MCF 10A (cell line): ENCODE measurements at regions not wholly inside any gene's neighbourhood (a gene's known extent, or its start where the extent isn't known, plus 50 kb on each side); places are given as distances from the start of the nearest gene placed in this dataset.
A peak's percentile ranks its signal among the peaks of the same experiment; 100 is the strongest.
"Not testable (repeated sequence)": the region's sequence is repeated elsewhere in the genome, so short reads cannot be mapped to it uniquely, and the experiment has no call there.

Experiments used
- BruUV-seq: library from RNA; stranded (reverse); fragments of 400-500 nt; replicated peaks from 2 replicates; lab custom pipeline; 2021; lab: Mats Ljungman, UMichigan
- CTCF ChIA-PET: fragments of 300-600 bp; sonication (Branson Sonifier 250); formaldehyde crosslinking; extraction: SDS; loops from one replicate; lab custom pipeline; 2021; ENCODE audit warnings: antibody characterized with exemption, inconsistent platforms; lab: Yijun Ruan, JAX
- POLR2A ChIA-PET: fragments of 300-600, 350-650 bp; sonication (Branson Sonifier 250); formaldehyde crosslinking; extraction: SDS; loops from one replicate; lab custom pipeline; 2020; ENCODE audit warnings: antibody characterized with exemption, inconsistent platforms; lab: Yijun Ruan, JAX
- DNase-seq: peaks from one replicate; pipeline ENCODE4 v3.0.0-alpha.2; 2018; ENCODE audit not compliant: unreplicated experiment
- H3K27ac Mint-ChIP-seq: one replicate; pipeline ENCODE4 v1.8.0; 2022; ENCODE audit warnings: mild to moderate bottlenecking, low read depth, mixed read lengths; ENCODE audit not compliant: unreplicated experiment
- H3K27me3 Mint-ChIP-seq: one replicate; pipeline ENCODE4 v1.8.0; 2022; ENCODE audit warnings: mixed read lengths; ENCODE audit not compliant: insufficient read depth, unreplicated experiment
- H3K36me3 Mint-ChIP-seq: one replicate; pipeline ENCODE4 v1.8.0; 2022; ENCODE audit warnings: mild to moderate bottlenecking, moderate library complexity, mixed read lengths; ENCODE audit not compliant: insufficient read depth, unreplicated experiment
- H3K4me1 Mint-ChIP-seq: one replicate; pipeline ENCODE4 v1.8.0; 2022; ENCODE audit warnings: mixed read lengths; ENCODE audit not compliant: insufficient read depth, unreplicated experiment
- H3K4me3 Mint-ChIP-seq: one replicate; pipeline ENCODE4 v1.8.0; 2022; ENCODE audit warnings: mild to moderate bottlenecking, moderate library complexity, mixed read lengths; ENCODE audit not compliant: unreplicated experiment
- H3K9me3 Mint-ChIP-seq: one replicate; pipeline ENCODE4 v1.8.0; 2022; ENCODE audit warnings: mixed read lengths; ENCODE audit not compliant: unreplicated experiment
- CTCF ChIP-seq: fragments of 200-600 bp; IDR thresholded peaks from one replicate; pipeline ENCODE4 v1.8.0; 2022; ENCODE audit warnings: antibody characterized with exemption, mild to moderate bottlenecking; ENCODE audit not compliant: unreplicated experiment
- intact Hi-C: fragments of 100-400 bp; cut with micrococcal nuclease; formaldehyde crosslinking; loops from 2 replicates; pipeline ENCODE4 v1.14.1; 2022

DNA sequence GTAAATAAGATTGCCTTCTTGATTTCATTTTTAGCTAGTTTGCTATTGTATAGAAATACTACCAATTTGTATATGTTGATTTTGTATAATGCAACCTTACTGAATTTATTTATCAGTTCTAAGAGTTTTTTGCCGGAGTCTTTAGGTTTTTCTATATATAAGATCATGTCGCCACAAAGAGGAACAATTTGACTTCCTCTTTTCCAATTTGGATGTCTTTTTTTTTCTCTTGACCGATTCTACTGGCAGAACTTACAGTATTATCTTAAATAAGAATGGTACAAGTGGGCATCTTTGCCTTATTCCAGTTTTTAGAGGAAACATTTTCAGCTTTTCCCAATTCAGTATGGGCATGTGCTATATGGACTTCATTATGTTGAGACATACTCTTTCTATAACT lies 624.7 kb upstream of the ACO1 start:
- Mint-ChIP-seq H3K9me3 (no peaks in the 10 kb centered on the region), H3K4me3 (no peak overlapping the region), H3K4me1 (no peaks in the 10 kb centered on the region), H3K27ac (no peak overlapping the region), H3K27me3 (no peaks in the 10 kb centered on the region), H3K36me3 (no peaks in the 10 kb centered on the region)
- ChIA-PET CTCF (no interaction called here), POLR2A (no interaction called here)
- intact Hi-C loops: no loop called here
- DNase-seq: no peak
- BruUV-seq: no TSS peak
- TF ChIP-seq CTCF: no peak

- CTCF ChIA-PET, POLR2A ChIA-PET, DNase-seq, H3K4me3 Mint-ChIP-seq, H3K27me3 Mint-ChIP-seq, H3K36me3 Mint-ChIP-seq, BruUV-seq, H3K27ac Mint-ChIP-seq: not testable (repeated sequence)
- Mint-ChIP-seq H3K4me1 (peaks cover 28% of the 10 kb centered on the region), H3K9me3 (peaks cover 20% of the 10 kb centered on the region)
- intact Hi-C loops: loop anchor here (10.0 kb wide), 1 partner anchor 349 kb away; no protein-coding TSS in a partner anchor
Measured at GRCh38 chr9:31774021-31774420, 610.4 kb upstream of the ACO1 start.

DNA sequence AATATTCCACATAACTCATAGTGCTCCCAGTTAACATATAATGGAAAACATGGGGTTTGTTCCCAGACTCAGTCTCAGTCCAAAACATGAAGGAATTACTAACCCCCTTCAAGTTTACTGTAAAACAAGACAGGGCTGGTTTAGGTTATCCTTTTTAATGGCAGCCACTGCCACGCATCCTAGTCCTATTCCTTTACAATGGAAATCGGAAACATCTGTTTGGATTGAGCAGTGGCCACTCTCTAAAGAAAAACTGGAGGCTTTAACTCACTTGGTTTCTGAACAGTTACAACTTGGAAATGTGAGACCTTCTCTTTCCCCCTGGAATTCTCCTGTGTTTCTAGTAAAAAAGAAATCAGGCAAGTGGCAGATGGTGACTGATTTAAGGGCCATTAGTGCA lies 609.9 kb upstream of the ACO1 start:
- BruUV-seq: no TSS peak
- intact Hi-C loops: loop anchor here (10.0 kb wide), 1 partner anchor 350 kb away; no protein-coding TSS in a partner anchor
- Mint-ChIP-seq H3K9me3 (peaks cover 20% of the 10 kb centered on the region), H3K36me3 (no peaks in the 10 kb centered on the region), H3K4me3 (no peak overlapping the region), H3K27ac (no peak overlapping the region), H3K4me1 (peaks cover 28% of the 10 kb centered on the region), H3K27me3 (no peaks in the 10 kb centered on the region)
- no peak for DNase-seq
- POLR2A ChIA-PET: interaction anchor here (0.6 kb wide), 1 partner anchor 17 kb away, joined by 3 read pairs; no protein-coding TSS in a partner anchor
- CTCF ChIA-PET: interaction anchor here (0.7 kb wide), 1 partner anchor 356 kb away, joined by 3 read pairs; no protein-coding TSS in a partner anchor
- TF ChIP-seq CTCF: no peak

DNA sequence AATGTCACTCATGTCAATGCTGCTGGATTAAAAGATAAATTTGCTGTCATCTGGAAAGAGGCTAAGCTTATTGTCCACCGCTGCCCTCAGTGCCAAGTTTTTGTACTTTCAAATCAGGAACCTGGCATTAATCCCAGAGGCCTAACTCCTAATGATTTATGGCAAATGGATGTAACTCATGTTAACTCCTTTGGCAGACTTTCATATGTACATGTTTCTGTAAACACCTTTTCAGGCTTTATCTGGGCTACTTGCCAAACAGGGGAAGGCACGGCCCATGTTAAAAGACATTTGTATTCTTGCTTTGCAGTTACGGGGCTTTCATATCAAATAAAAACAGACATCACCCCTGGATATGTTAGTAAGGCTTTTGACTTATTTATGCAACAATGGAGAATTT lies 608.0 kb upstream of the ACO1 start:
- peak; percentile 93 for DNase-seq
- no peak for TF ChIP-seq CTCF
- peaks cover 28% of the 10 kb centered on the region for H3K4me1 Mint-ChIP-seq
- H3K27me3 Mint-ChIP-seq: no peaks in the 10 kb centered on the region
- ChIA-PET POLR2A (interaction anchor here (0.8 to 1.6 kb wide), 3 partner anchors 14 to 373 kb away, joined by 3 to 10 read pairs (median 3); no protein-coding TSS in a partner anchor), CTCF (interaction anchor here (0.6 kb wide), 1 partner anchor 238 kb away, joined by 5 read pairs; no protein-coding TSS in a partner anchor)
- no peaks in the 10 kb centered on the region for H3K36me3 Mint-ChIP-seq
- intact Hi-C loops: loop anchor here (10.0 kb wide), 1 partner anchor 352 kb away; no protein-coding TSS in a partner anchor
- no TSS peak for BruUV-seq
- H3K27ac Mint-ChIP-seq: peak overlapping the region; percentile 1
- peak overlapping the region; percentile 8 for H3K4me3 Mint-ChIP-seq
- H3K9me3 Mint-ChIP-seq: peaks cover 17% of the 10 kb centered on the region
